ENCODE measurements at regions not wholly inside any gene's neighbourhood (a gene's known extent, or its start where the extent isn't known, plus 50 kb on each side); places are given as distances from the start of the nearest gene placed in this dataset.

DNA sequence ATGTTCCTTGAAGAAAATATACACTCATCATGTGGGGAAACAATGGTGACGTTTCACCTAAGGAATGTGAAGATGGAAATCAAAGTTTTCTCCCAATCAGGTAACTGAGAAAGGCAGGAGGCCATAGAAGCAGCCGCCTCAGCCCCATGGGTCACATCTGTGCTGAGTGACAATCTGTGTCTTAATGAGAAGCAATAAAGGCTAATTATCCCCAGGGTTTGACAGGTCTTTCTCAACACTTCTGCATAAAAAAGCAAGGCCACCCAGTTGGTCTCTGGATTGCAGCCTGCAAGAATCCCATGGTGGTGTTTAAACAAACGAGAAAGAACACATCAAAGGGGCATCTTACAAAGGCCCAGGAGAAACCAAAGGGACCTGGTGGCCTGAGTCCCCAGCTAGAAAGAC, 91.1 kb upstream of the TNS3 start:
- Histone ChIP-seq H3K36me3 (replicated peaks; ENCODE audit: insufficient read depth, low read length) (no peaks in the 10 kb centered on the region), H3K9me2 (replicated peaks; ENCODE audit: insufficient read depth, low read length) (no peaks in the 10 kb centered on the region), H2AFZ (ENCODE audit: low read length) (no peak overlapping the region), H3K79me2 (ENCODE audit: low read length) (no peaks in the 10 kb centered on the region), H3K4me2 (ENCODE audit: low read depth, low read length) (no peak overlapping the region), H3K9me3 (replicated peaks; ENCODE audit: insufficient read depth, low read length) (no peaks in the 10 kb centered on the region), H3K27me3 (replicated peaks; ENCODE audit: insufficient read depth, low read length) (no peaks in the 10 kb centered on the region), H3K4me3 (ENCODE audit: low read length) (no peak overlapping the region), H3F3A (ENCODE audit: insufficient read depth, low read length) (peaks cover 27% of the 10 kb centered on the region), H3K4me1 (ENCODE audit: low read length) (peaks cover 33% of the 10 kb centered on the region), H4K20me1 (ENCODE audit: insufficient read depth, low read length) (no peaks in the 10 kb centered on the region), H3K27ac (ENCODE audit: low read length) (no peak overlapping the region), H3K9ac (ENCODE audit: low read length) (no peak overlapping the region)
- no peak for DNase-seq
- TF ChIP-seq, protein P1, sequence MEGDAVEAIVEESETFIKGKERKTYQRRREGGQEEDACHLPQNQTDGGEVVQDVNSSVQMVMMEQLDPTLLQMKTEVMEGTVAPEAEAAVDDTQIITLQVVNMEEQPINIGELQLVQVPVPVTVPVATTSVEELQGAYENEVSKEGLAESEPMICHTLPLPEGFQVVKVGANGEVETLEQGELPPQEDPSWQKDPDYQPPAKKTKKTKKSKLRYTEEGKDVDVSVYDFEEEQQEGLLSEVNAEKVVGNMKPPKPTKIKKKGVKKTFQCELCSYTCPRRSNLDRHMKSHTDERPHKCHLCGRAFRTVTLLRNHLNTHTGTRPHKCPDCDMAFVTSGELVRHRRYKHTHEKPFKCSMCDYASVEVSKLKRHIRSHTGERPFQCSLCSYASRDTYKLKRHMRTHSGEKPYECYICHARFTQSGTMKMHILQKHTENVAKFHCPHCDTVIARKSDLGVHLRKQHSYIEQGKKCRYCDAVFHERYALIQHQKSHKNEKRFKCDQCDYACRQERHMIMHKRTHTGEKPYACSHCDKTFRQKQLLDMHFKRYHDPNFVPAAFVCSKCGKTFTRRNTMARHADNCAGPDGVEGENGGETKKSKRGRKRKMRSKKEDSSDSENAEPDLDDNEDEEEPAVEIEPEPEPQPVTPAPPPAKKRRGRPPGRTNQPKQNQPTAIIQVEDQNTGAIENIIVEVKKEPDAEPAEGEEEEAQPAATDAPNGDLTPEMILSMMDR (IDR thresholded peaks at IDR 0.05; ENCODE audit: low read length): no peak
- TF ChIP-seq EZH2 (optimal IDR thresholded peaks at IDR 0.05; ENCODE audit: low read depth, low read length) (no peak), EZH2phosphoT487 (IDR thresholded peaks at IDR 0.05; ENCODE audit: low read length) (no peak)

DNA sequence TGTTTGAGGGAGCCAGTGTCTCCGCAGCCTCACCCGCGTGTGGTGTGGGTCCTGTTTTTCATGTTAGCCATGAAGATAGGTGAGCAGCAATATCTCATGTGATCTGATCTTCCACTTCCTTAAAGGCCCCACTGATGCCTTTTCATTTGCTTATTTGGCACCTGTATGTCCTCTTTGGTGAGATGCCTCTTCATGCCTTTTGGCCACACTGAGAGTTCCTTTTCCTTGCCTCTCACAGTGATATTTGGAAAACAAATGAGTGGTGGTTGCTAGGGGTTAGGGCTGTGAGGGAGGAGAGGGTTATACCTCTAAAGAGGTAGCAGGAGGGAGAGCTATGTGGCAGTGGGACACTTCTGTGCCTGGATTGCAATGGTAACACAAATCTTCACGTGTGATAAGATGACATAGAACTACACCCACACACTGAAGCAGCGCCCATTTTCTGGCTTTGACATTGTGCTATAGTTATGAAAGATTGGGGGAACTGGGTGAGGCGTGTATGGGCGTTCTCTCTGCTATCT, 90.4 kb upstream of the TNS3 start:
- peak; percentile 21 for DNase-seq
- peaks cover 33% of the 10 kb centered on the region for H3K4me1 ChIP-seq (ENCODE audit: low read length)
- H3F3A ChIP-seq (ENCODE audit: insufficient read depth, low read length): peaks cover 27% of the 10 kb centered on the region
- no peaks in the 10 kb centered on the region for H4K20me1 ChIP-seq (ENCODE audit: insufficient read depth, low read length)
- peak overlapping the region; percentile 33; the same call in 1 of the 2 replicates for H2AFZ ChIP-seq (ENCODE audit: low read length)
- H3K27me3 ChIP-seq (replicated peaks; ENCODE audit: insufficient read depth, low read length): no peaks in the 10 kb centered on the region
- TF ChIP-seq, protein P1 (IDR thresholded peaks at IDR 0.05; ENCODE audit: low read length): no peak
- TF ChIP-seq EZH2phosphoT487 (IDR thresholded peaks at IDR 0.05; ENCODE audit: low read length) (no peak), EZH2 (optimal IDR thresholded peaks at IDR 0.05; ENCODE audit: low read depth, low read length) (no peak)
- H3K36me3 ChIP-seq (replicated peaks; ENCODE audit: insufficient read depth, low read length): no peaks in the 10 kb centered on the region
- H3K4me2 ChIP-seq (ENCODE audit: low read depth, low read length): no peak overlapping the region
- H3K27ac ChIP-seq (ENCODE audit: low read length): peak overlapping the region; percentile 33; the same call in 1 of the 2 replicates
- H3K4me3 ChIP-seq (ENCODE audit: low read length): no peak overlapping the region
- H3K9me3 ChIP-seq (replicated peaks; ENCODE audit: insufficient read depth, low read length): no peaks in the 10 kb centered on the region
- H3K9ac ChIP-seq (ENCODE audit: low read length): no peak overlapping the region
- H3K9me2 ChIP-seq (replicated peaks; ENCODE audit: insufficient read depth, low read length): no peaks in the 10 kb centered on the region
- H3K79me2 ChIP-seq (ENCODE audit: low read length): no peaks in the 10 kb centered on the region

DNA sequence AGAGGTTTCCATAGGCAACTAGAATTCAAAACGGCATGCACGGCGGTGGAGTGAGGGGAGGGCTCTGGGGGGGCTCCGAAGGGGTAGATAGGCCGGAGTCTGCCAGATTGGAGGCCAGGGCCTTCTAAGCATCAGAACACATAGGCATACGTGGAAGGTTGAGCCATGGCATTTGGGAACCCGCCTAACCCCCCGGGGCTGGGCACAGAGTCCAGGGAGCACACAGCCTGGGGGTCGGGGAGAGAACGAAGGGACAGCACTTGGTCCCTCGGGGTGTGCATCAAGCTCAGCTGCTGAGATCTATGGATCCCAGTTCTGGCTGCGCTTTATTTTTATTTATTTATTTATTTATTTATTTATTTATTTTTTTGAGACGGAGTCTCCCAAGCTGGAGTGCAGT, 89.4 kb upstream of the TNS3 start:
- Histone ChIP-seq H3K27me3 (replicated peaks; ENCODE audit: insufficient read depth, low read length) (no peaks in the 10 kb centered on the region), H3K9me3 (replicated peaks; ENCODE audit: insufficient read depth, low read length) (no peaks in the 10 kb centered on the region), H3K9ac (ENCODE audit: low read length) (peak overlapping the region; percentile 58), H4K20me1 (ENCODE audit: insufficient read depth, low read length) (no peaks in the 10 kb centered on the region), H3K79me2 (ENCODE audit: low read length) (no peaks in the 10 kb centered on the region), H2AFZ (ENCODE audit: low read length) (peak overlapping the region; percentile 58; the same call in 1 of the 2 replicates), H3K27ac (ENCODE audit: low read length) (peak overlapping the region; percentile 89), H3K4me2 (ENCODE audit: low read depth, low read length) (peak overlapping the region; percentile 97), H3K36me3 (replicated peaks; ENCODE audit: insufficient read depth, low read length) (no peaks in the 10 kb centered on the region), H3K9me2 (replicated peaks; ENCODE audit: insufficient read depth, low read length) (no peaks in the 10 kb centered on the region), H3K4me3 (ENCODE audit: low read length) (peak overlapping the region; percentile 42; the same call in 1 of the 2 replicates), H3K4me1 (ENCODE audit: low read length) (peaks cover 33% of the 10 kb centered on the region), H3F3A (ENCODE audit: insufficient read depth, low read length) (peaks cover 27% of the 10 kb centered on the region)
- no peak for DNase-seq
- TF ChIP-seq EZH2phosphoT487 (IDR thresholded peaks at IDR 0.05; ENCODE audit: low read length): no peak
- TF ChIP-seq, protein P1 (IDR thresholded peaks at IDR 0.05; ENCODE audit: low read length): no peak
- TF ChIP-seq EZH2 (optimal IDR thresholded peaks at IDR 0.05; ENCODE audit: low read depth, low read length): no peak

Measured in MM.1S (cell line).